ENCODE measurements at regions not wholly inside any gene's neighbourhood (a gene's known extent, or its start where the extent isn't known, plus 50 kb on each side); places are given as distances from the start of the nearest gene placed in this dataset.

GRCh38 chr14:97688631-97689336 lies 891.6 kb downstream of the VRK1 start:
- no peaks in the 10 kb centered on the region for H3K4me1 ChIP-seq (replicated peaks)
- no peak for TF ChIP-seq POLR2AphosphoS5 (IDR thresholded peaks at IDR 0.05)
- TF ChIP-seq POLR2A (IDR thresholded peaks at IDR 0.05): no peak
- TF ChIP-seq, protein P1, sequence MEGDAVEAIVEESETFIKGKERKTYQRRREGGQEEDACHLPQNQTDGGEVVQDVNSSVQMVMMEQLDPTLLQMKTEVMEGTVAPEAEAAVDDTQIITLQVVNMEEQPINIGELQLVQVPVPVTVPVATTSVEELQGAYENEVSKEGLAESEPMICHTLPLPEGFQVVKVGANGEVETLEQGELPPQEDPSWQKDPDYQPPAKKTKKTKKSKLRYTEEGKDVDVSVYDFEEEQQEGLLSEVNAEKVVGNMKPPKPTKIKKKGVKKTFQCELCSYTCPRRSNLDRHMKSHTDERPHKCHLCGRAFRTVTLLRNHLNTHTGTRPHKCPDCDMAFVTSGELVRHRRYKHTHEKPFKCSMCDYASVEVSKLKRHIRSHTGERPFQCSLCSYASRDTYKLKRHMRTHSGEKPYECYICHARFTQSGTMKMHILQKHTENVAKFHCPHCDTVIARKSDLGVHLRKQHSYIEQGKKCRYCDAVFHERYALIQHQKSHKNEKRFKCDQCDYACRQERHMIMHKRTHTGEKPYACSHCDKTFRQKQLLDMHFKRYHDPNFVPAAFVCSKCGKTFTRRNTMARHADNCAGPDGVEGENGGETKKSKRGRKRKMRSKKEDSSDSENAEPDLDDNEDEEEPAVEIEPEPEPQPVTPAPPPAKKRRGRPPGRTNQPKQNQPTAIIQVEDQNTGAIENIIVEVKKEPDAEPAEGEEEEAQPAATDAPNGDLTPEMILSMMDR (IDR thresholded peaks at IDR 0.05): no peak
- 64% methylated on average over 11 of the region's 11 CpGs for WGBS
- no peak for DNase-seq (ENCODE audit: low spot score)
- H3K4me3 ChIP-seq: no peak overlapping the region
- H3K36me3 ChIP-seq: no peaks in the 10 kb centered on the region
- H3K27me3 ChIP-seq (replicated peaks; ENCODE audit: insufficient read depth): no peaks in the 10 kb centered on the region
- intact Hi-C loops (cut with DNase I): no loop called here
- no peaks in the 10 kb centered on the region for H3K9me3 ChIP-seq
- no peak overlapping the region for H3K27ac ChIP-seq

GRCh38 chr14:97692084-97692483 lies 894.9 kb downstream of the VRK1 start:
- 52% methylated on average over 6 of the region's 6 CpGs for WGBS
- intact Hi-C loops (cut with DNase I): no loop called here
- no peak for DNase-seq (ENCODE audit: low spot score)
- Histone ChIP-seq H3K27me3 (replicated peaks; ENCODE audit: insufficient read depth) (no peaks in the 10 kb centered on the region), H3K4me3 (no peak overlapping the region), H3K36me3 (no peaks in the 10 kb centered on the region), H3K27ac (no peak overlapping the region), H3K4me1 (replicated peaks) (no peaks in the 10 kb centered on the region), H3K9me3 (no peaks in the 10 kb centered on the region)
- TF ChIP-seq POLR2AphosphoS5 (IDR thresholded peaks at IDR 0.05): no peak
- TF ChIP-seq, protein P1 (IDR thresholded peaks at IDR 0.05): no peak
- TF ChIP-seq POLR2A (IDR thresholded peaks at IDR 0.05): no peak

GRCh38 chr14:97695456-97695981 lies 898.3 kb downstream of the VRK1 start:
- Histone ChIP-seq H3K27me3 (replicated peaks; ENCODE audit: insufficient read depth) (no peaks in the 10 kb centered on the region), H3K9me3 (no peaks in the 10 kb centered on the region), H3K4me3 (no peak overlapping the region), H3K4me1 (replicated peaks) (no peaks in the 10 kb centered on the region), H3K36me3 (no peaks in the 10 kb centered on the region), H3K27ac (no peak overlapping the region)
- no peak for TF ChIP-seq POLR2A (IDR thresholded peaks at IDR 0.05)
- TF ChIP-seq, protein P1 (IDR thresholded peaks at IDR 0.05): no peak
- no peak for TF ChIP-seq POLR2AphosphoS5 (IDR thresholded peaks at IDR 0.05)
- intact Hi-C loops (cut with DNase I): no loop called here
- 62% methylated on average over 5 of the region's 5 CpGs for WGBS
- DNase-seq (ENCODE audit: low spot score): no peak

DNA sequence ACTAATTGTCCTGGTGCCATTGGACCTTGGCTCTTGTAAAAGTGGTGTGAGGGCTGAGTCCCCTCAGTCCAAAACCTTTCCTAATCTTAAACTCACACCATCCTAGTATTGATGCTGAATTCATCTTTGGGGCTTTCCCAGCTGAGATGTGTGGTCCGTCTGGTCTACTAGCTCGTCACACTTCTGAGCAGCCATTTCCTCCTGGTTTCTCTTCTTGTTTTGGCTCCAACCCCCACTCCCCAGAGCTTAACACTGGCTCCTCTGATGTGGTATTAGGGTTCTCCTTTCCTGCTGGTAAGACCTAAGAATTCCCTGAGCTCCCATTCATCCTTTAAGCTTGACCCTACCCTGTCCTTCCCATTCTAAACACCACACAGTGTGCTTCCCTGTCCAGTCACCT lies 900.6 kb downstream of the VRK1 start:
- no peak for DNase-seq (ENCODE audit: low spot score)
- TF ChIP-seq POLR2A (IDR thresholded peaks at IDR 0.05) (no peak), POLR2AphosphoS5 (IDR thresholded peaks at IDR 0.05) (no peak)
- TF ChIP-seq, protein P1 (IDR thresholded peaks at IDR 0.05): no peak
- Histone ChIP-seq H3K27ac (no peak overlapping the region), H3K27me3 (replicated peaks; ENCODE audit: insufficient read depth) (no peaks in the 10 kb centered on the region), H3K4me3 (no peak overlapping the region), H3K4me1 (replicated peaks) (no peaks in the 10 kb centered on the region), H3K36me3 (no peaks in the 10 kb centered on the region), H3K9me3 (no peaks in the 10 kb centered on the region)
- 64% methylated on average over 2 of the region's 2 CpGs for WGBS
- intact Hi-C loops (cut with DNase I): no loop called here

DNA sequence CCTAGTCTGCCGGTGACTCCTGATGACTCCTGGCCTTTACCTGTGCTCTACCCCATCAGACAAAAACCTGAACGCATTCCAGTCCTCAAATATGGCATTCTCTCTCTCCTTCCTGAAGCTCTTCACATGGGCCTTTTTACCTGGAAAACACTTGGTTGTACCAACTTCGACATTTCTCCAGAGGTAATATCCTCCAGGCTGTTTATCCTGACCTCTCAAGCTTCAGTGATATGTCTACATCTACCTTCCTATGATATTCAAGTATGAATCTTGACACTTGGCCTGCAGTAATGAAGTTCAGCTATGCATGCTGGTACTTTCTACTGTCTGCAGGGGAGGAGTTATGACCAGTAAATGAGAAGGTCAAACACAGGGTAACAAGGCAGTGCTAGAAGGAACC lies 901.8 kb downstream of the VRK1 start:
- no peaks in the 10 kb centered on the region for H3K4me1 ChIP-seq (replicated peaks)
- DNase-seq (ENCODE audit: low spot score): no peak
- H3K4me3 ChIP-seq: no peak overlapping the region
- TF ChIP-seq POLR2AphosphoS5 (IDR thresholded peaks at IDR 0.05) (no peak), POLR2A (IDR thresholded peaks at IDR 0.05) (no peak)
- TF ChIP-seq, protein P1 (IDR thresholded peaks at IDR 0.05): no peak
- intact Hi-C loops (cut with DNase I): no loop called here
- H3K27ac ChIP-seq: no peak overlapping the region
- no peaks in the 10 kb centered on the region for H3K9me3 ChIP-seq
- H3K27me3 ChIP-seq (replicated peaks; ENCODE audit: insufficient read depth): no peaks in the 10 kb centered on the region
- no peaks in the 10 kb centered on the region for H3K36me3 ChIP-seq
- WGBS: 51% methylated on average over 3 of the region's 3 CpGs

All from prostate gland (tissue), 2 donors.